Renal cortex interstitium (tissue), 11 donors: ENCODE measurements at regions not wholly inside any gene's neighbourhood (a gene's known extent, or its start where the extent isn't known, plus 50 kb on each side); places are given as distances from the start of the nearest gene placed in this dataset.

Experiments
- DNase-seq, 11 donors: peaks; one replicate each; pipeline ENCODE4 v3.0.0-alpha.2; 2013; ENCODE audit warnings: low read depth in 9 of 11, low spot score in 4 of 11; ENCODE audit errors: extremely low read depth in 1 of 11

- no peak for DNase-seq
Observed at GRCh38 chr1:173128742-173129141, 78.0 kb upstream of the TNFSF18 start.

- no peak for DNase-seq
Observed at GRCh38 chr1:173127369-173128307, 76.9 kb upstream of the TNFSF18 start.

- DNase-seq: no peak
Observed at GRCh38 chr1:173126421-173126820, 75.7 kb upstream of the TNFSF18 start.

- DNase-seq: peak; percentile 13 to 68 (median 37)
Observed at GRCh38 chr1:173122958-173123852, 72.5 kb upstream of the TNFSF18 start.

GRCh38 chr1:173122344-173122935 is 71.7 kb upstream of the TNFSF18 start:
- DNase-seq: no peak

- no peak for DNase-seq
Observed at GRCh38 chr1:173118404-173118803, 67.7 kb upstream of the TNFSF18 start.

DNA sequence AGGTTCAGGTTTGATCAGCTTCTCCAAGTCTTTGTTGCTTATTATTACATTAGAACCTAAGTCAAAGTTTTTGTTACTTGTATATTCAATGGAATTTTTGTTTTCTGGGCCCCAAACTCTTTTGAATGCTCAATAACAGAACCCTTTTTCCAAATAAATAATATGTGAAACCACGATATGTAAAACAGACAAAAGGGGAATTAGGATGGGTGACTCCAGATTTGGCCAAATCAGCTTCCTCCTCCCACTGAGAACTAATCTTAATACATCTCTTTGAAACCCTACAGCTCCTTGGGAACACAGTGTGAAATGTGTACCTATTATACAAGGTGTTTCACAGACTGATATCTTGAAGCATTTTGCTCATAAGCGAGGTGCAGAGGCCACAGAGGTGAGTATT is 67.0 kb upstream of the TNFSF18 start:
- DNase-seq: no peak

DNA sequence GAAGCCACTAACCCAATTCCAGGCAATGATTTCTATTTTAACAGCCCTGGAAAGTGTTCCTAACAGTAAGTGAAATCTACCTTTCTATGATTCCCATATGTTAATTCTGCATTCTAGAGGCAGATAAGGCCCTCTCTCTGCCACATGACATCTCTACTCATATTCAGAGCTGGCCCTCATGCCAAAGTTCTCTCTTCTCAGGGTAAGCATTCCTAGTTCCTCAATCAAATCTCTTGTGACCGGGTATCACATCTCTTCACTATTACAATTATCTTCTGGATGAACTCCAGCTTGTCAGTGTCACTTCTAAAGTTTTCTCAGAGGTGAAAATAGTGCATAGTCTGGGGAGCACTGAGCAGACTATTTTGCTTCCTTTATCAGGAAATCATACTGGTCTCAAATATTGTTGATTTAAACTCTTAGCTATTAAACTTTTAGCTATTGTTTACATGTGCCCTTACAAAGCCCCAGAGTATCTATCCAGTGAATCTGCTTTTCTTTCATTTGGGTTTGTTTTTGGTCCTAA is 66.4 kb upstream of the TNFSF18 start:
- DNase-seq: no peak

DNA sequence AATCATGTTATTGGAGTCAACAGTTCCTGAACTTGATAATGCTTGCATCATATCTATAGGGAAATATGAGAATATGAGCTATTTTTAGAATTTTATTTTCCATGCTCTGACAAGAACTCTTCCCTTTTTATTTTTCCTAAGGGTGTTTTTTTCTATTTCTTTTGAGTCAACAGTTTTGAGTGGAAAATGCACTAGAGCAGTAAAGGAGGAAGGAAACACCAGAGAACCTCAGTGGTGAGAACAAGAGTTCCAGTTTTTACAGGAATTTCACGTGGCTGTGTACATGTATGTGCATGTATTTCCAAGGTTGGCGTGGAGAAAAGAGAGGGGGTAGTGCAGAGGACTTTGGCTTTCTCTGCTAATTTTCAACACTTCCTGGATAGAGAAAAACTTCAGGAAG is 63.6 kb upstream of the TNFSF18 start:
- DNase-seq: no peak

- DNase-seq: no peak
Observed at GRCh38 chr1:173113015-173113741, 62.4 kb upstream of the TNFSF18 start.

DNA sequence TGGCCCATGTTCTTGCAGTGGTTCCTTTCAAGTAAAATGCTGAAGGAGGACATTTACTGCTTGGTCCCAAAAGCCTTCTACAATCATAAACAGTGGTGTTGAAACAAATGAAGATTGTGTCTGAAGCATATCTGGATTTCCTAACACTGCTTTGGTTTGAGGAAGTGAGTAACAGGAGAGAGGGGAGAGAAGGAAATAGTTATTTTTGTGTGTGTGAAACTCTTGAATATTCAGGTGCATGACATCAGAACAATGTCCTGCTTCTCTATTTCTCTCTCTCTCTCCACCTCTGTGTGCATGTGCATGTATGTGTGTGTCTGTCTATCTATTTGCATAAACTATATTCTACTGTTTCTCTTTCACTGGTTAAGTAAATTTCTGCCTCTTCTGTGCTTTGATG is 61.4 kb upstream of the TNFSF18 start:
- DNase-seq: no peak

GRCh38 chr1:173107696-173108095 is 57.0 kb upstream of the TNFSF18 start:
- no peak for DNase-seq

GRCh38 chr1:173103006-173103405 is 52.3 kb upstream of the TNFSF18 start:
- no peak for DNase-seq

DNA sequence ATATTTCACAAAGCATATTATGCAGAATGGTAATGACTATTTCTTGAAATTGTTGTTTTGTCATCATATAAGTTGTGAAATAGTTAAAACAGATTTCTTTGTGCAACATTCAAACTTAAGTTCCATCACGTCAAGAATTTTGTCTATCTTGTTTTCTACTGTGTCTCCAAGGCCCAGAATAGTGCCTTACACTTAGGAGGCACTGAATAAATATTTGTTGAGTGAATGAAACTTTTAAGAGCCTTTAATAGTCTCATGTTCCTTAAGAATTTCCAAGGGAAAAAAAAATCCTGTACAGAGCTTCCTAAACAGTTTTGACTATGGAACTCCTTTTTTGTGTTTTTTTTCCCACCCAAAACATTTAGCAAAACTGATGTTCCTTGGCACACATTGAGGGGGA is 50.8 kb upstream of the TNFSF18 start:
- DNase-seq: no peak

GRCh38 chr1:173100476-173101107 is 49.9 kb upstream of the TNFSF18 start:
- DNase-seq: no peak
